Gastrocnemius medialis (tissue), 4 donors: ENCODE measurements at regions not wholly inside any gene's neighbourhood (a gene's known extent, or its start where the extent isn't known, plus 50 kb on each side); places are given as distances from the start of the nearest gene placed in this dataset.

Experiments used
- POLR2A ChIP-seq, 2 donors: fragments of 450-650 bp; IDR thresholded peaks; one replicate each; pipeline ENCODE4 v1.6.1; 2017; ENCODE audit warnings: antibody characterized with exemption in 2 of 2, mild to moderate bottlenecking in 2 of 2, moderate library complexity in 2 of 2
- TF ChIP-seq, protein P1 (sequence below), 5 experiments: fragments of 450-650 bp in 3 of 5; fragments of 200-600 bp in 2 of 5; sonication (generic) in 2 of 5; IDR thresholded peaks in 4 of 5; conservative IDR thresholded peaks in 1 of 5; 1 replicate in 4 of 5; 2 replicates in 1 of 5; pipeline ENCODE4 v1.5.1; 2016 to 2019; ENCODE audit warnings: antibody characterized with exemption in 5 of 5, mild to moderate bottlenecking in 3 of 5, moderate library complexity in 3 of 5

DNA sequence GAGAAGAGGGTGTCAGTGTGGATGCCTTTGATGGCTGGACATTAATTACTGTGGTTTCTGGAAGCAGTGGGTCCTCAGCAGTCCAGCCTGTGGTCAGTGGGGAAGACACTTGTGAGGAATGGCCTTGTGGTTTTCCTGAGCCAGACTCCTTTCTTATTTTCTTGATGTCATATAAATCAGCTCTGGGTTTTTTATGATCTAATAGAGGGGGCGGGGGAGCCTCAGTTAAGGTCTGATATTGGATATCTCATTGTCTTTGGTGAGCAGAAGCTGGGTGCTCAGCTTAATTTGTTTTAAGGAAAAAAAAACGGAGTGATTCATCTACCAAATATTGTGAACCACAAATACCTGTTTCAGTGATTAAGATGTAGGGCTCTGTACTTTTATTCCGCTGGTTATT is 62.1 kb downstream of the OTOR start:
- TF ChIP-seq, protein P1, sequence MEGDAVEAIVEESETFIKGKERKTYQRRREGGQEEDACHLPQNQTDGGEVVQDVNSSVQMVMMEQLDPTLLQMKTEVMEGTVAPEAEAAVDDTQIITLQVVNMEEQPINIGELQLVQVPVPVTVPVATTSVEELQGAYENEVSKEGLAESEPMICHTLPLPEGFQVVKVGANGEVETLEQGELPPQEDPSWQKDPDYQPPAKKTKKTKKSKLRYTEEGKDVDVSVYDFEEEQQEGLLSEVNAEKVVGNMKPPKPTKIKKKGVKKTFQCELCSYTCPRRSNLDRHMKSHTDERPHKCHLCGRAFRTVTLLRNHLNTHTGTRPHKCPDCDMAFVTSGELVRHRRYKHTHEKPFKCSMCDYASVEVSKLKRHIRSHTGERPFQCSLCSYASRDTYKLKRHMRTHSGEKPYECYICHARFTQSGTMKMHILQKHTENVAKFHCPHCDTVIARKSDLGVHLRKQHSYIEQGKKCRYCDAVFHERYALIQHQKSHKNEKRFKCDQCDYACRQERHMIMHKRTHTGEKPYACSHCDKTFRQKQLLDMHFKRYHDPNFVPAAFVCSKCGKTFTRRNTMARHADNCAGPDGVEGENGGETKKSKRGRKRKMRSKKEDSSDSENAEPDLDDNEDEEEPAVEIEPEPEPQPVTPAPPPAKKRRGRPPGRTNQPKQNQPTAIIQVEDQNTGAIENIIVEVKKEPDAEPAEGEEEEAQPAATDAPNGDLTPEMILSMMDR (IDR thresholded peaks at IDR 0.05 in 4 of 5, conservative IDR thresholded peaks at IDR 0.05 in 1 of 5): no peak
- TF ChIP-seq POLR2A (IDR thresholded peaks at IDR 0.05): no peak
